ENCODE measurements at regions not wholly inside any gene's neighbourhood (a gene's known extent, or its start where the extent isn't known, plus 50 kb on each side); places are given as distances from the start of the nearest gene placed in this dataset.
A peak's percentile ranks its signal among the peaks of the same experiment; 100 is the strongest.

- no peak for DNase-seq (ENCODE audit: extremely low read depth, low read depth)
Observed at GRCh38 chr20:3354247-3354646, 53.2 kb downstream of the DNAAF9 start.

GRCh38 chr20:3353646-3354045 lies 53.8 kb downstream of the DNAAF9 start:
- no peak for DNase-seq (ENCODE audit: extremely low read depth, low read depth)

GRCh38 chr20:3352202-3352601 lies 55.3 kb downstream of the DNAAF9 start:
- DNase-seq (ENCODE audit: extremely low read depth, low read depth) = no peak

GRCh38 chr20:3350422-3350821 lies 57.0 kb downstream of the DNAAF9 start:
- no peak for DNase-seq (ENCODE audit: extremely low read depth, low read depth)

- no peak for DNase-seq (ENCODE audit: extremely low read depth, low read depth)
Observed at GRCh38 chr20:3349786-3350185, 57.7 kb downstream of the DNAAF9 start.

GRCh38 chr20:3342766-3343165 lies 64.7 kb downstream of the DNAAF9 start:
- no peak for DNase-seq (ENCODE audit: extremely low read depth, low read depth)

DNA sequence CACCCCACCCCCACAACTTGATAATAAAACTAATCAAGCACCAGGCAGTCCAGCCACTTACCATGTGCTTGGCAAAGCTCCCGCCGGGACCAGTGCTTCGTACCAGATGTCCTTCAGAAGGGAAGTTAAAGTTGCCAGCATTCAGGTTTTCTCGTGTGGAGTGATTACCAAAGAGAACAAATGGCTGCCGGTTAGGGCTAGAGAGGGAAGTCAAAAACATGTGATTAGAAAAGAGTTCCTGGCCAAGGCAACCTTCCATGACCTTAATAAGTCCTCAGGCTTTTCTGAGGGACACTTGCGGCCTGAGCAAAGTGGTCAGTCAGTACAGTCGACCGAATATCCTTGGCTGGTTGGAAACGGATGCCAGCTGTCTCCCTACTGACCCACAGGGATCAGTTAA lies 67.0 kb downstream of the DNAAF9 start:
- no peak for DNase-seq (ENCODE audit: extremely low read depth, low read depth)

GRCh38 chr20:3339571-3339970 lies 67.9 kb downstream of the DNAAF9 start:
- DNase-seq (ENCODE audit: extremely low read depth, low read depth) = no peak

DNA sequence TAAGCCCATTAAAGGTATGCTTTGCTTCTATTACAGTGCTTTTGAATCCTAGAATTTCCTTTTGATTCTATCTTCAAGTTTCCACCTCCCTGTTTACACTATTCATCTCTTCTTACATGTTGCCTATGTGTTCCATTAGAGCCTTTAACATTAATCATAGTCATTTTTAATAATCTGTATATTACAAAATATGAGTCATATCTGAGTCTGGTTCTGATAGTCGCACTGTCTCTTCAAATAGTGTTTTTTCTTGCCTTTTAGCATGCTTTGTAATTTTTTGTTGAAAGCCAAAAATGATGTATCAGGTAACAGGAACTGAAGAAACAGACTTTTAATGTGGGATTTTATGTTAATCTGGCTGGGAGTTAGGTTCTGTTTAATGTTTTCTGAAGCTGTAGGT lies 68.4 kb downstream of the DNAAF9 start:
- DNase-seq (ENCODE audit: extremely low read depth, low read depth) = no peak

GRCh38 chr20:3334156-3334943 lies 73.1 kb downstream of the DNAAF9 start:
- no peak for DNase-seq (ENCODE audit: extremely low read depth, low read depth)

DNA sequence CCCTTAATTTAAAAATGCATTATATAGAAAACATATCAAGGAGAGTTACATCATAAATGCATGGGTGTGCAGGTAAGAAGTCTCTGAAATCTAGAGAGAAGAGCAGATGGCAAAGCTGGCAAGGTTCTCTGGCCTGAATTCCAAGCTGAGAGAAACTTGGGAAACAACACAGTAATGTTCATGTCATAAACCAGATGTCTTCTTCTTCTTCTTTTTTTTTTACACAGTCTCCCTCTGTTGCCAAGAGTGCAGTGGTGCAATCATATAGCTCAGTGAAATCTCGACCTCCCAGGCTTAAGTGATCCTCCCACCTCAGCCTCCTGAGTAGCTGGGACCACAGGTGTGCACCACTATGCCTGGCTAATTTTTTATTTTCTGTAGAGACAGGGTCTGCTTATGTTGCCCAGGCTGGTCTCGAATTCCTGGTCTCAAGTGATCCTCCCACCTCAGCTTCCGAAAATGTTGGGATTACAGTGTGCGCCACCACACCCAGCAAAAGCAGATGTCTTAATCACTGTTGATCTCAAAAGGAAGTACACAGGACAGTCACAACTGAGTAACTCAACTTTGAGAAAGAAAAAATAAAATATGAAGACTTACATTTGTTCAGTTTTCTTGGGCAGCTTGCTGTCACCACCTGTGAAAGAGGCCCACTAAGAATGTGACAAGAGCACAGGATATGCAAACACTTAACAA lies 77.3 kb downstream of the DNAAF9 start:
- no peak for DNase-seq (ENCODE audit: extremely low read depth, low read depth)

- DNase-seq (ENCODE audit: extremely low read depth, low read depth) = no peak
Observed at GRCh38 chr20:3328501-3328900, 79.0 kb downstream of the DNAAF9 start.

DNA sequence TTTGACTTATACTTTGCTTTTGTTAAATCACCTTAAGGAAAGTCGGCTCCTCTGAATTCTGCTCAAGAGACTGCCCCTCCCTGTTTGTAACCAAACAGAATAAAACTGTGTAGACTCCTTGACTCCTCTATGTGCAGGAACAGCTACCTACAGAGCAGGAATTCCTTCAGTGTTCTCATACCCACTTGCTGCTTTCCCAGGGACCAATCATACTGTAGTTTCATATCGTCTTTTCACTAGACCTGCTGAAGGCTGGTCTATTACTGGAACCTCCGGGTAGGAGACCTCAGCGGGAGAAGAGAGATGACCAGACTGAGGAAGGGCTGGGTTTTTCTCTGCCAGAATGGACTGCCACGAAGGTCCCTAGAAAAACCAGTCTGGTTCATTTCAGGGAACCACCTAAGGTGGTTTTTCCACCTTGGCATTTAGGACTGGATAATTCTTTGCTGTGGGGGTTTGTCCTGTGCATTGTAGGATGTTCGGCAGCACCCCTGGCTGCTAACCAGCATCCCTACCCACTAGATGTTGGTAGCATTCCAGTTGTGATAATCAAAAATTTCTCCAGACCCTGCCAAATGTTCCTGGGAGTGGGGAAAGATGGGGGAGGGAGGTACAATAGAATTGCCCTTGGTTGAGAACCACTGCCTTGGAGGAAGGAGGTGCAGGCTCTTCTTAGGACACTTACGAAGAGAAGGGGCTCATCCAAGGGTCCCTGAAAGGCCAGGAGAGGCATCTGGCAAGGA lies 80.5 kb downstream of the DNAAF9 start:
- no peak for DNase-seq (ENCODE audit: extremely low read depth, low read depth)

DNA sequence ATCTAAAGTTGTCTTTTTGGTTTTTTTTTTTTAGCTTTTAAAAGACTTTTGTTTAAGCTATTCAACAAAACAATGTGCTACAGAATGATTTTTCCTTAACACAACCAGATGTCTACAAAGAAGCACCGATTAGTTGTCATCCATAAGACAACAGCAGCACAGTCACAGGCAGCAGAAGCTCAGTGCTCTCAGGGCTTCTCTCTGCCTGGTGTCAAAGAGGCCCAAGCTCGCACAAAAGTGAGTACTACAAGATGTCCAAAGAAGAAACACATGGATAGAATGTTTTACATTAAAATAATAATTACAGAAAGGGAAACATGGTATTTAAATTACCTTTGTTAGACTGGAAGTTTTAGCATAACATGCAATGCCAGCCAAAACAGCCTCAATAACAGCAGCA lies 81.6 kb downstream of the DNAAF9 start:
- DNase-seq (ENCODE audit: extremely low read depth, low read depth) = no peak

DNA sequence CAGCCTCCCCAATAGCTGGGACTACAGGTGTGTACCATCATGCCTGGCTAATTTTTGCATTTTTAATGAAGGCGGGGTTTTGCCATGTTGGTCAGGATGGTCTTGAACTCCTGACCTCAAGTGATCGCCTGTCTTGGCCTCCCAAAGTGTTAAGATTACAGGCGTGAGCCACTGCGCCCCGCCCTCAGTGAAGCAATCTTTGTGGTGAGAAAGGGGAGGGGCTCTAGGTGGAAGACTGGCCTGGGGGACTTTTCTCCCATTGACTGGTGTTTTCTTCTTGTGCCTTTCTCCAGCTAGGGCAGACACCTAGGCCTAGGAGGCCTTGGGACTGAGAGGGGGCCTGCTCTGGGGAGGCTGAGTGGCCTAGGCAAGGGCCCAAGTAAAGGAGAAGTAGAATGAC lies 84.1 kb downstream of the DNAAF9 start:
- DNase-seq (ENCODE audit: extremely low read depth, low read depth) = no peak

DNA sequence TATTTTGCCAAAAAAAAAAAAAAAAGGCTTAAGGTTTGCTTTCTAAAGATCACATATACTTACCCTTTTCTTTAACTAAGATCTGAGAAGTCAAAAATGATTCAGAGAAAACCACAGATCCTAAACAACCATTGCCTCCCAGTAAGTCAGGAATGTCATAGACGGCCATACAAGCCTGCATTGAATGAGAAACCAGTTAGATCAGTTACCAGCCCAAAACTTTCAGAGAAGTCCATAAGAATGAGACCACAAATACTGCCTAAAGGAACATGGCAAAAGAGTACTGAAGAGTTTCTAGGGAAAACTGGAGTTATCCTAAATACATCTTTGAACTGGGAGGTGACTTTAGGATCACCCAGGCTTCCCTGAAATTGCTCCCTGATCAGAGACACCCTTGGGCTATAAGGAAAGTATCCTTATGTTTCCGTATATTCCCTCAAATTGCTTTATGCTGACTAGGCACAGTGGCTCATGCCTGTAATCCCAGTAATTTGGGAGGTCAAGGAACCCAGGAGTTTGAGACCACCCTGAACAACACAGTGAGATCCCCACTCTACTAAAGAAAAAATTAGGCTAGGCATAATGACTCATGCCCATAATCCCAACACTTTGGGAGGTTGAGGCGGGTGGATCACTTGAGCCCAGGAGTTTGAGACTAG lies 79.4 kb upstream of the SLC4A11 start:
- DNase-seq (ENCODE audit: extremely low read depth, low read depth) = no peak

DNA sequence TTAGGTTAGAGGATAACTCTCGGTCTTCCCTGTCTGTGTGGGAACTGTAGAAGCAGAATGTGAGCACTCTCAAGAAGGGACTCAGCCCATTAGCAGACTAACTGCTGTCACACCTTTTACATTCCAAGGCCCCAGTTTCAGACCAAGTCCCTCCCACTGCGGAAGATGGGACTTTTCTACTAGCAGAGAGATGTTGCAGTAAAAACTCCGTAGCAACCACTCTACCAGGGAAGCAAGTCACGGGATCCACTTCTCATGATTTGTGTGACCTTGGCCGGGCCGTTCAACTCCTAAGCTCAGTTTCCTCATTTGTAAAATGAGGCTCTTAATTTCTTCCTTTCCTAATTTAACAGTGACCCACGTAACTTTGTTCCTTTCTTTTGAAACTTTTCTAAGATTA lies 77.1 kb upstream of the SLC4A11 start:
- no peak for DNase-seq (ENCODE audit: extremely low read depth, low read depth)

DNA sequence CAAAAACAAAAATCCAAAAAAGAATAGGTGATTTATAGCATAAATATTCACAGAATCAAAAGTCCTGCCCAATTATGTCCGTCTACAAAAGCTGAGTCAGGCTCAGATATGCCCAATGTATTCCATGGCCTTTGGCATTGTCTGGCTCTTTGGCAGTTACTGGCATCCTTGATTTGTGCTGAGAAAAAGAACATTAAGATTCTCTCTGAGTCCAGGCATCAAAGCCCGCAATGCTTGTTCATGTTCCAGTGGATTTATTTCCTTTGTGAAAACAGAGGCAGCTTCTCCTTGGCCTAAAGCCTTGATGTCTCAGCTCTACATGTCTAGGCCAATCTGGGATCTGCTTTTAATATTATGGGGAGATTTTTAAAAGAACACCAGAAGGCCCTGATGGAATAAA lies 76.1 kb upstream of the SLC4A11 start:
- DNase-seq (ENCODE audit: extremely low read depth, low read depth) = no peak

DNA sequence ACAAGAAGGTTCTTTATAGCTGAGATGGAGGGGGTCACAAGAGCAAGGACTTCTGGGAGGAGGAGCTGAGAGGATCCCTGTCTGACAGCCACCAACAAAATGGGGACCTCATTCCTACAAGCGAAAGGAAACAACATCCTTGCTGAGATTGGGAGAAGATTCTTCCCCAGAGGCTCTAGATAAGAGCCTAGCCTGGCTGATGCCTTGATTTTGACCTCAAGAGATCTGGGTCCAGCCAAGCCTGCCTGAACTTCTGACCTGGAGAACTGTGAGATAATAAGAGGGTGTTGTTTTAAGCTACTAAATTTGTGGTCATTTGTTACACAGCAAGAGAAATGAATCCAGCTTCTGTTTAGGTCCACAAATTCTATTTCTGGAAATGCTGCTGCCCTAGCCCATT lies 75.4 kb upstream of the SLC4A11 start:
- DNase-seq (ENCODE audit: extremely low read depth, low read depth) = no peak

DNA sequence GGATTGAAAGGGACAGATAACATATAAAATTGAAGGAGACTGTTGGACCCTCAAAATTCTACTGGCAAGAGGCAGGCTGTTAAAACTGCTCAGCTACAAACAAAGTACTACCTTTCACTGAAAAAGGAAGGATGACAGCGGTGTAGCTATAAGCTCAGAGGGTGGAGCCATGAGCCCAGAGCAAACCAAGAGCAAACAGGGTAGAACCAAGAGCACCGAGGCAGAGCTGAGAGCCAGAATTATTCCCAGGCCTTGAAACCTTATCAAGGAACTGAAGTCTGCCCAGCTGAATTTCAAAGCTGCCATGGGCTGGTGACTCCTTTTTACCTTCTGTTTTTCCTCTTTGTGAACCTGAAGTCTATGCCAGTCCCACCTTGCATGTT lies 74.7 kb upstream of the SLC4A11 start:
- peak; percentile 77 for DNase-seq (ENCODE audit: extremely low read depth, low read depth)

Data from NCI-H460 (cell line).